HG02973 (cell line): ENCODE measurements at regions not wholly inside any gene's neighbourhood (a gene's known extent, or its start where the extent isn't known, plus 50 kb on each side); places are given as distances from the start of the nearest gene placed in this dataset.

ENCODE experiments used
- ATAC-seq: cut with Tn5 transposase; IDR thresholded peaks from one replicate; pipeline ENCODE4 v1.9.1; 2021; ENCODE audit warnings: moderate library complexity; ENCODE audit not compliant: unreplicated experiment

GRCh38 chr7:116145245-116145852 is 65.0 kb upstream of the TES start:
- peak; percentile 80 for ATAC-seq

DNA sequence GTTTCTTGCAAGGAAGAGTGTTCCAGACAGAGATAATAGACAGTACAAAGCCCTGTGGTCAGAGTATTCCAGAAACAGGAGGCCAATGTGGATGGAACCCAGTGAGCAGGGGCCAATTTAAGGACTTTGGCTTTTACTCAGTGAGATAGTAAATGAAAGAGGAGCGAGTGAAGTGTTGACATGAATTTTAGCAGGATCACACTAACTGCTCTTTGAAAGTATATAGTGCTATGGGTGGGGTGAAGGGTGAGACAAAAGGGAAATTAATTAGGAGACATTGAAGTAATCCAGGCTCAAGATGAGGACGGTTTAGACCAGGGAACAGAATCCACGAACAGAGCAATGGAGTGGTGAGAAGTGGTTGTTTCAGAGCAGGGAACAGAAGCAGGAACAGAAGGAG is 62.2 kb upstream of the TES start:
- ATAC-seq: no peak

- no peak for ATAC-seq
Measured at GRCh38 chr7:116148626-116149025, 61.7 kb upstream of the TES start.

DNA sequence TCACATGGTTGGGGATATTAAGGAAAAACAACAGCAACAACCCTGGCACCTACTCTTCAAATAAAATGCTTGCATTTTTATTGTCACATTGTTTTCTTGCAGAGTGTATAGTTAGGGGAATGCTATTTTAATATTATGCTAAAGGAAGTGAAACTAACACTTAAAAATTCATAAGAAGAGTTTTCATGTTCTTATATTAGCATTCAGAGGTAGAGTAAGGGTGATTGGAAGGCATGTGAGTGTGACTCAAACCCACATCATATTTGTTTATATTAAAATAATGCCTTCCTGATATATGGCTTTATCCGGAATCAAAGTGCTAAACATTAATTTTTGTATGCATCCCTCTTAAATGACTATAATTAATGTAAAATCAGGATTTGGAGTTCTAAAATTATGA is 59.8 kb upstream of the TES start:
- ATAC-seq: peak; percentile 99

- ATAC-seq: no peak
Measured at GRCh38 chr7:116152276-116152675, 58.1 kb upstream of the TES start.

DNA sequence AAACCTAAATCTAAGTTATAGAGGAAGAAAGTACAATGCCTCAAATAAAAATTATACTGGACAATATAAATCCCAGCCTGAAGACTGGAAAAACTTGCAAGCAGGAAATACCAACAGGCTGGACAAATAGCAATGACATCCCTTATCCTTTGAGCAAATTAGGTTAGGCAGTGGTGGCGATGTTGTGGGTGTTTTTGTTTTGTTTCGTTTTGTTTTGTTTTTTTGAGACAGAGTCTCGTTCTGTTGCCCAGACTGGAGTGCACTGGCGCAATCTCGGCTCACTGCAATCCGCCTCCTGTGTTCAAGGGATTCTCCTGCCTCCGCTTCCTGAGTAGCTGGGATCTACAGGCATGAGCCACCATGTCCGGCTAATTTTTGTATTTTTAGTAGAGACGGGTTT is 57.3 kb upstream of the TES start:
- ATAC-seq: no peak

DNA sequence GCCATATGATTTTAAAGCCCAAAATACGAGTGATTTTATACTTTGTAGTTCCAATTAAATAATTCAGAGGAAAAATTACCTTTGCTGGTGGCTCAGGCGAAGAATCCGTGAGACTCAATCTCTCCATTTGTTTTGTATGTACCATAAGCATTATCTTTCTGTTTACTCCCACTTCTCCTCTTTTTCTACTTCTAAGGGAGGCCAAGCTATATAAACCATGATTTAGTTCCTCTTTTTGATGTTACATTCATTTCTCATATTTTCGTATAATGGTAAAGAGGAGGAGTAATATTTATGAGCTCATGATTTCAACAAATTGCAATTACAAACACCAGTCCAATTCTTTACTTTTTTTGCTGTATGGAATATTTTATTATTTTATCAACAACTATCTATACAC is 50.6 kb upstream of the TES start:
- no peak for ATAC-seq
